GM23338 (cell line): ENCODE measurements at regions not wholly inside any gene's neighbourhood (a gene's known extent, or its start where the extent isn't known, plus 50 kb on each side); places are given as distances from the start of the nearest gene placed in this dataset.

ENCODE experiments used
- ATAC-seq: fragments of 200-7000 bp; cut with Tn5 transposase; 3 replicates; pipeline ENCODE4 v1.9.1; 2020
- DNase-seq: peaks from one replicate; pipeline ENCODE4 v3.0.0-alpha.2; 2015; ENCODE audit warnings: low spot score
- H2AFZ ChIP-seq: fragments of 200-600 bp; sonication (generic); 2 replicates; pipeline ENCODE4 v1.8.0; 2016; ENCODE audit warnings: antibody characterized with exemption, mild to moderate bottlenecking, moderate library complexity
- H3F3A ChIP-seq: fragments of 200-600 bp; sonication (generic); replicated peaks from 2 replicates; pipeline ENCODE4 v1.8.0; 2017; ENCODE audit warnings: antibody characterized with exemption, mixed run types, low read depth
- H3K27ac ChIP-seq: fragments of 200-600 bp; sonication (generic); 2 replicates; pipeline ENCODE4 v1.6.1; 2016; ENCODE audit warnings: low read depth
- H3K27me3 ChIP-seq: fragments of 200-600 bp; sonication (generic); 2 replicates; pipeline ENCODE4 v1.8.0; 2016; ENCODE audit warnings: mild to moderate bottlenecking, mixed run types, moderate library complexity; ENCODE audit not compliant: insufficient read depth
- H3K36me3 ChIP-seq: fragments of 200-600 bp; sonication (generic); 2 replicates; pipeline ENCODE4 v1.8.0; 2016; ENCODE audit warnings: mild to moderate bottlenecking; ENCODE audit not compliant: insufficient read depth
- H3K4me1 ChIP-seq: fragments of 200-600 bp; sonication (generic); 2 replicates; pipeline ENCODE4 v1.8.0; 2016; ENCODE audit warnings: mild to moderate bottlenecking, moderate library complexity; ENCODE audit not compliant: insufficient read depth
- H3K4me2 ChIP-seq: fragments of 200-600 bp; sonication (generic); 2 replicates; pipeline ENCODE4 v1.7.1; 2017; ENCODE audit warnings: mixed run types
- H3K4me3 ChIP-seq: fragments of 200-600 bp; sonication (generic); 2 replicates; pipeline ENCODE4 v1.6.1; 2016; ENCODE audit warnings: mixed run types
- H3K79me2 ChIP-seq: fragments of 200-600 bp; sonication (generic); replicated peaks from 2 replicates; pipeline ENCODE4 v1.8.0; 2017; ENCODE audit warnings: mild to moderate bottlenecking; ENCODE audit not compliant: insufficient read depth
- H3K9me2 ChIP-seq: fragments of 200-600 bp; sonication (generic); 2 replicates; pipeline ENCODE4 v1.8.0; 2017; ENCODE audit not compliant: insufficient read depth
- H4K20me1 ChIP-seq: fragments of 200-600 bp; sonication (generic); replicated peaks from 2 replicates; pipeline ENCODE4 v1.8.0; 2017; ENCODE audit warnings: mild to moderate bottlenecking; ENCODE audit not compliant: insufficient read depth
- H3K27ac Mint-ChIP-seq: 2 replicates; pipeline ENCODE4 v1.8.0; 2020; ENCODE audit warnings: inconsistent platforms, mild to moderate bottlenecking, moderate library complexity, mixed read lengths
- H3K27me3 Mint-ChIP-seq: 3 replicates; pipeline ENCODE4 v1.8.0; 2022; ENCODE audit warnings: low read depth, mild to moderate bottlenecking, moderate library complexity, mixed read lengths, inconsistent platforms; ENCODE audit not compliant: insufficient read depth, poor library complexity
- H3K36me3 Mint-ChIP-seq: 3 replicates; pipeline ENCODE4 v1.8.0; 2021; ENCODE audit warnings: low read depth, mild to moderate bottlenecking, inconsistent platforms, moderate library complexity, mixed read lengths
- H3K4me1 Mint-ChIP-seq: 3 replicates; pipeline ENCODE4 v1.8.0; 2020; ENCODE audit warnings: mild to moderate bottlenecking, inconsistent platforms, mixed read lengths
- H3K4me3 Mint-ChIP-seq: 3 replicates; pipeline ENCODE4 v1.8.0; 2021; ENCODE audit warnings: moderate library complexity, mild to moderate bottlenecking, inconsistent platforms, mixed read lengths
- H3K9me3 Mint-ChIP-seq: 3 replicates; pipeline ENCODE4 v1.8.0; 2020; ENCODE audit warnings: moderate library complexity, mild to moderate bottlenecking, inconsistent platforms, mixed read lengths
- CREB1 ChIP-seq: fragments of 250-450 bp; sonication (Bioruptor Pico); IDR thresholded peaks from 2 replicates; pipeline ENCODE4 v1.5.0; 2020; ENCODE audit warnings: low read depth, mild to moderate bottlenecking, moderate library complexity
- CTCF ChIP-seq, 2 experiments: fragments of 200-600 bp in 1 of 2; sonication (generic) in 1 of 2; conservative IDR thresholded peaks; 2 replicates each; pipeline versions ENCODE4 v1.5.1 to v1.6.1; 2016 to 2017; ENCODE audit warnings: antibody characterized with exemption in 2 of 2, low read depth in 2 of 2, mild to moderate bottlenecking in 2 of 2, moderate library complexity in 1 of 2
- ETS1 ChIP-seq: IDR thresholded peaks from 2 replicates; pipeline ENCODE4 v1.6.1; 2016; ENCODE audit warnings: antibody characterized with exemption
- EZH2 ChIP-seq: fragments of 200-600 bp; sonication (generic); IDR thresholded peaks from one replicate; pipeline ENCODE4 v1.8.0; 2017; ENCODE audit warnings: antibody characterized with exemption, mild to moderate bottlenecking, low read depth; ENCODE audit not compliant: unreplicated experiment
- EZH2phosphoT487 ChIP-seq: fragments of 200-600 bp; sonication (generic); IDR thresholded peaks from one replicate; pipeline ENCODE4 v1.8.1; 2018; ENCODE audit warnings: antibody characterized with exemption; ENCODE audit not compliant: unreplicated experiment
- JUNB ChIP-seq: IDR thresholded peaks from one replicate; pipeline ENCODE4 v1.6.1; 2016; ENCODE audit warnings: antibody characterized with exemption; ENCODE audit not compliant: unreplicated experiment
- ZNF114 ChIP-seq: fragments of 250-450 bp; sonication (Bioruptor Pico); IDR thresholded peaks from 2 replicates; pipeline ENCODE4 v1.5.0; 2020; ENCODE audit warnings: mild to moderate bottlenecking, moderate library complexity
- ZNF331 ChIP-seq: fragments of 250-450 bp; sonication (Bioruptor Pico); IDR thresholded peaks from 2 replicates; pipeline ENCODE4 v1.5.0; 2020; ENCODE audit warnings: low read depth, mild to moderate bottlenecking, moderate library complexity
- ZNF462 ChIP-seq: fragments of 250-450 bp; sonication (Bioruptor Pico); IDR thresholded peaks from 2 replicates; pipeline ENCODE4 v1.5.0; 2020; ENCODE audit warnings: mild to moderate bottlenecking, moderate library complexity

- TF ChIP-seq ZNF331 (CRISPR knock-in tag) = no peak
- no peak for TF ChIP-seq CREB1 (CRISPR knock-in tag)
- TF ChIP-seq EZH2phosphoT487 = no peak
- TF ChIP-seq ZNF114 (CRISPR knock-in tag) = no peak
- TF ChIP-seq ZNF462 = no peak
- TF ChIP-seq JUNB = no peak
- no peak for TF ChIP-seq EZH2
- TF ChIP-seq CTCF (conservative IDR thresholded peaks at IDR 0.05; ENCODE audit: low read depth in 2 of 2) = no peak
- no peak for TF ChIP-seq ETS1
- Mint-ChIP-seq H3K36me3 (no peaks in the 10 kb centered on the region), H3K9me3 (no peaks in the 10 kb centered on the region), H3K4me3 (no peak overlapping the region), H3K4me1 (peaks cover 7% of the 10 kb centered on the region; the same call in 2 of the 3 replicates), H3K27ac (no peak overlapping the region), H3K27me3 (peaks cover 6% of the 10 kb centered on the region)
- Histone ChIP-seq H3K4me1 (no peaks in the 10 kb centered on the region), H3K27ac (no peak overlapping the region), H3K9me2 (no peaks in the 10 kb centered on the region), H3K36me3 (no peaks in the 10 kb centered on the region), H3K79me2 (no peaks in the 10 kb centered on the region), H3K27me3 (no peaks in the 10 kb centered on the region), H2AFZ (no peak overlapping the region), H3F3A (no peaks in the 10 kb centered on the region), H3K4me2 (no peak overlapping the region), H4K20me1 (no peaks in the 10 kb centered on the region), H3K4me3 (no peak overlapping the region)
- ATAC-seq (no peak), DNase-seq (no peak)
Measured at GRCh38 chr12:131441638-131442336, 269.1 kb upstream of the SFSWAP start.
